B cell (primary cell): ENCODE measurements at regions not wholly inside any gene's neighbourhood (a gene's known extent, or its start where the extent isn't known, plus 50 kb on each side); places are given as distances from the start of the nearest gene placed in this dataset.

Experiments
- ATAC-seq: fragments of 200-7000 bp; cut with Tn5 transposase; one replicate; pipeline ENCODE4 v1.10.0; 2021; ENCODE audit warnings: low read depth, mild to moderate bottlenecking, moderate number of reproducible peaks, moderate library complexity
- CTCF ChIA-PET: fragments of 350-600 bp; sonication (Branson Sonifier 250); formaldehyde crosslinking; loops from one replicate; lab custom pipeline; 2021; ENCODE audit warnings: antibody characterized with exemption, inconsistent platforms; lab: Charles Lee
- POLR2A ChIA-PET: fragments of 350-600 bp; sonication (Branson Sonifier 250); formaldehyde crosslinking; loops from one replicate; lab custom pipeline; 2021; ENCODE audit warnings: antibody characterized with exemption; lab: Charles Lee
- DNase-seq: peaks from one replicate; pipeline ENCODE4 v3.0.0; 2013
- H2AFZ ChIP-seq: 2 replicates; pipeline ENCODE4 v1.6.1; 2012; ENCODE audit warnings: mild to moderate bottlenecking, low read depth, low read length; ENCODE audit not compliant: insufficient read depth, poor library complexity, severe bottlenecking
- H3K27ac ChIP-seq, 2 donors: 1 replicate in 1 of 2; 2 replicates in 1 of 2; pipeline ENCODE4 v1.5.1; 2012 to 2013; ENCODE audit warnings: low read length in 2 of 2, mild to moderate bottlenecking in 2 of 2, moderate library complexity in 1 of 2
- H3K27me3 ChIP-seq, 4 experiments: fragments of 200-600 bp in 1 of 4; sonication (generic) in 1 of 4; replicated peaks in 1 of 4; 1 replicate in 2 of 4; 2 replicates in 2 of 4; pipeline versions ENCODE4 v1.6.1 to v1.7.0; 2013 to 2016; ENCODE audit warnings: low read length in 3 of 4, mild to moderate bottlenecking in 2 of 4, mixed read lengths in 1 of 4, moderate library complexity in 1 of 4; ENCODE audit not compliant: insufficient read depth in 4 of 4, control insufficient read depth in 3 of 4; ENCODE audit errors: control extremely low read depth in 1 of 4
- H3K36me3 ChIP-seq, 2 experiments: replicated peaks in 1 of 2; 1 replicate in 1 of 2; 2 replicates in 1 of 2; pipeline versions ENCODE4 v1.6.1 to v1.7.1; 2013; ENCODE audit warnings: low read length in 1 of 2; ENCODE audit not compliant: insufficient read depth in 2 of 2, control insufficient read depth in 1 of 2; ENCODE audit errors: control extremely low read depth in 1 of 2, extremely low read depth in 1 of 2
- H3K4me1 ChIP-seq, 2 donors: fragments of 200-600 bp in 1 of 2; sonication (generic) in 1 of 2; 1 replicate in 1 of 2; 2 replicates in 1 of 2; pipeline versions ENCODE4 v1.5.1 to v1.6.1; 2013 to 2017; ENCODE audit warnings: low read length in 2 of 2; ENCODE audit not compliant: control insufficient read depth in 2 of 2, insufficient read depth in 2 of 2
- H3K4me2 ChIP-seq: replicated peaks from 2 replicates; pipeline ENCODE3; 2012; ENCODE audit warnings: mild to moderate bottlenecking, low read depth, low read length; ENCODE audit not compliant: poor library complexity, severe bottlenecking
- H3K4me3 ChIP-seq, 5 experiments: fragments of 200-600 bp in 1 of 5; sonication (generic) in 1 of 5; 1 replicate in 3 of 5; 2 replicates in 2 of 5; pipeline versions ENCODE4 v1.5.1 to v1.7.0; 2011 to 2016; ENCODE audit warnings: low read length in 4 of 5, mild to moderate bottlenecking in 4 of 5, low read depth in 2 of 5, control low read depth in 1 of 5, moderate library complexity in 1 of 5; ENCODE audit not compliant: insufficient read depth in 1 of 5; ENCODE audit errors: control extremely low read depth in 1 of 5, extremely low read depth in 1 of 5
- H3K79me2 ChIP-seq: fragments of 200-600 bp; sonication (generic); one replicate; pipeline ENCODE4 v1.6.0; 2016; ENCODE audit warnings: low read length; ENCODE audit not compliant: control insufficient read depth, insufficient read depth
- H3K9ac ChIP-seq: fragments of 200-600 bp; sonication (generic); 2 replicates; pipeline ENCODE4 v1.6.1; 2017; ENCODE audit warnings: mild to moderate bottlenecking, low read length, moderate library complexity
- H3K9me3 ChIP-seq, 3 donors: one replicate each; pipeline versions ENCODE4 v1.6.1 to v1.7.1; 2013; ENCODE audit warnings: low read length in 2 of 3; ENCODE audit not compliant: control insufficient read depth in 2 of 3, insufficient read depth in 1 of 3; ENCODE audit errors: control extremely low read depth in 1 of 3
- H4K20me1 ChIP-seq: 2 replicates; pipeline ENCODE4 v1.6.0; 2012; ENCODE audit warnings: mild to moderate bottlenecking, low read length; ENCODE audit not compliant: insufficient read depth, control insufficient read depth, poor library complexity, severe bottlenecking
- H3K27ac Mint-ChIP-seq: one replicate; pipeline ENCODE4 v1.8.0; 2021; ENCODE audit warnings: mixed read lengths
- H3K27me3 Mint-ChIP-seq: one replicate; pipeline ENCODE4 v1.8.0; 2021; ENCODE audit warnings: mixed read lengths
- H3K4me1 Mint-ChIP-seq: one replicate; pipeline ENCODE4 v1.8.0; 2021; ENCODE audit warnings: mixed read lengths
- H3K4me3 Mint-ChIP-seq: one replicate; pipeline ENCODE4 v1.8.0; 2021; ENCODE audit warnings: mixed read lengths
- H3K9me3 Mint-ChIP-seq: one replicate; pipeline ENCODE4 v1.8.0; 2022; ENCODE audit warnings: mixed read lengths; ENCODE audit not compliant: insufficient read depth
- EZH2 ChIP-seq: IDR thresholded peaks from 2 replicates; pipeline ENCODE4 v1.6.1; 2012; ENCODE audit warnings: borderline replicate concordance, low read depth, mild to moderate bottlenecking, moderate library complexity, low read length; ENCODE audit not compliant: insufficient read depth, poor library complexity, severe bottlenecking
- WGBS: methylation state at CpG from one replicate; pipeline ENCODE4 v1.1.5; 2013; ENCODE audit warnings: missing lambda C conversion rate; ENCODE audit not compliant: insufficient coverage; 5-methylcytosine and 5-hydroxymethylcytosine counted together
- intact Hi-C: fragments of 100-400 bp; cut with micrococcal nuclease; formaldehyde crosslinking; loops from one replicate; pipeline ENCODE4 v1.10.0; 2022
- TF ChIP-seq, protein P1 (sequence below): fragments of 200-600 bp; IDR thresholded peaks from one replicate; pipeline ENCODE4 v1.8.0; 2022; ENCODE audit warnings: antibody characterized with exemption, mild to moderate bottlenecking

DNA sequence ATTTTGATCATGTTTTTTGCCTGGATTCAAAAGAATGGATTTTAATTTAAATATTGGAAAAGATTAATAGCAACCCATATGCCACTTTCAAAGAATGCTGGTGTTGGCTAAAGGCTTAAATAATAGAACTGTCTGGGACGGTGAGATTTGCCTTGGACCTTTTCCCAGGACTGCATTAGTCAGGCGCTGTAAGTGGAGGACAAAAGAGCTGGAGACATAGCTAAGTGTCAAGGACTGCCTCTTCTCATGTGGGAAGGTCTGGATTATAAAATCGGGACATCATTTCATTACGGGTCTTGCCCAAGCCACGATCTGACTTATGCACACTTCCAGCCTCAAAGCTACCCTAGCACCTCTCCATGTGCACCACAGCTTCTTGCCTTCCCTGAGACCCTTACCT, 458.5 kb upstream of the DEPDC1 start:
- 96% methylated on average over 2 of the region's 5 CpGs for WGBS
- H3K79me2 ChIP-seq = no peaks in the 10 kb centered on the region
- no peaks in the 10 kb centered on the region for H3K36me3 ChIP-seq
- no peak overlapping the region for H3K4me2 ChIP-seq
- Mint-ChIP-seq H3K27ac (no peak overlapping the region), H3K27me3 (no peaks in the 10 kb centered on the region), H3K4me1 (no peaks in the 10 kb centered on the region), H3K9me3 (peaks cover 5% of the 10 kb centered on the region), H3K4me3 (no peak overlapping the region)
- H3K4me3 ChIP-seq = no peak overlapping the region
- DNase-seq (no peak), ATAC-seq (no peak)
- no peaks in the 10 kb centered on the region for H3K4me1 ChIP-seq
- ChIA-PET CTCF (no interaction called here), POLR2A (no interaction called here)
- no peak overlapping the region for H3K27ac ChIP-seq
- intact Hi-C loops = no loop called here
- TF ChIP-seq, protein P1, sequence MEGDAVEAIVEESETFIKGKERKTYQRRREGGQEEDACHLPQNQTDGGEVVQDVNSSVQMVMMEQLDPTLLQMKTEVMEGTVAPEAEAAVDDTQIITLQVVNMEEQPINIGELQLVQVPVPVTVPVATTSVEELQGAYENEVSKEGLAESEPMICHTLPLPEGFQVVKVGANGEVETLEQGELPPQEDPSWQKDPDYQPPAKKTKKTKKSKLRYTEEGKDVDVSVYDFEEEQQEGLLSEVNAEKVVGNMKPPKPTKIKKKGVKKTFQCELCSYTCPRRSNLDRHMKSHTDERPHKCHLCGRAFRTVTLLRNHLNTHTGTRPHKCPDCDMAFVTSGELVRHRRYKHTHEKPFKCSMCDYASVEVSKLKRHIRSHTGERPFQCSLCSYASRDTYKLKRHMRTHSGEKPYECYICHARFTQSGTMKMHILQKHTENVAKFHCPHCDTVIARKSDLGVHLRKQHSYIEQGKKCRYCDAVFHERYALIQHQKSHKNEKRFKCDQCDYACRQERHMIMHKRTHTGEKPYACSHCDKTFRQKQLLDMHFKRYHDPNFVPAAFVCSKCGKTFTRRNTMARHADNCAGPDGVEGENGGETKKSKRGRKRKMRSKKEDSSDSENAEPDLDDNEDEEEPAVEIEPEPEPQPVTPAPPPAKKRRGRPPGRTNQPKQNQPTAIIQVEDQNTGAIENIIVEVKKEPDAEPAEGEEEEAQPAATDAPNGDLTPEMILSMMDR = no peak
- TF ChIP-seq EZH2 = no peak
- peaks cover 0 to 1% (median 0%) of the 10 kb centered on the region in 3 donors for H3K9me3 ChIP-seq
- H4K20me1 ChIP-seq = no peaks in the 10 kb centered on the region
- H2AFZ ChIP-seq = no peak overlapping the region
- no peak overlapping the region for H3K9ac ChIP-seq
- H3K27me3 ChIP-seq = no peaks in the 10 kb centered on the region

DNA sequence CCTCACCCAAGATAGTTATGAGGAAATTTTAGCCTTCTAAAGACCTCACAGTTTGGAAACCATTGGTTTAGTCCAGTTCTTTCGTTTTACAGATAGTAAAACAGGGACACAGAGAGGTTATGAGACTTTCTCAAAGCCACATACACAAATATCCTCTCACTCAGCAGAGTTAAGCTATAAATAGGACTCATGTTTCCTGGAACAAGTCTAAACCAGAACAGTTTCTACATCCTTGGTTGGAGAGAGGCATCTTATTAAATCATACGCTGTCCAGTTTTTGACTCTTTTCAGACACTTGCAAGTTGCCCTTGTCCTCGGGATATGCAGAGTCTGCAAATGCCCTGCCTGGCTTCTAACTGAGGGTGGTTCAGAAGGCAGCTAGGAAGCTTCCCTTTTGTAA, 462.1 kb upstream of the DEPDC1 start:
- intact Hi-C loops = no loop called here
- H3K36me3 ChIP-seq = no peaks in the 10 kb centered on the region
- no peak overlapping the region for H3K9ac ChIP-seq
- no peak overlapping the region for H3K4me2 ChIP-seq
- H3K27ac ChIP-seq = no peak overlapping the region
- H3K9me3 ChIP-seq = no peaks in the 10 kb centered on the region
- Mint-ChIP-seq H3K9me3 (peaks cover 9% of the 10 kb centered on the region), H3K4me1 (no peaks in the 10 kb centered on the region), H3K27me3 (no peaks in the 10 kb centered on the region), H3K4me3 (no peak overlapping the region), H3K27ac (no peak overlapping the region)
- no peak for DNase-seq
- ATAC-seq = no peak
- no CpG with 5 or more reads among the region's 3 CpGs for WGBS
- no peaks in the 10 kb centered on the region for H4K20me1 ChIP-seq
- ChIA-PET POLR2A (no interaction called here), CTCF (no interaction called here)
- H3K4me3 ChIP-seq = no peak overlapping the region
- no peaks in the 10 kb centered on the region for H3K79me2 ChIP-seq
- no peak overlapping the region for H2AFZ ChIP-seq
- TF ChIP-seq, protein P1 = no peak
- no peak for TF ChIP-seq EZH2
- H3K27me3 ChIP-seq = no peaks in the 10 kb centered on the region
- no peaks in the 10 kb centered on the region for H3K4me1 ChIP-seq
